ENCODE measurements at regions not wholly inside any gene's neighbourhood (a gene's known extent, or its start where the extent isn't known, plus 50 kb on each side); places are given as distances from the start of the nearest gene placed in this dataset.

GRCh38 chr6:2447931-2448330 lies 202.5 kb upstream of the GMDS start:
- no peak for TF ChIP-seq CTCF (IDR thresholded peaks at IDR 0.05; ENCODE audit: low read depth, low read length, missing control alignments)
- no peak overlapping the region for H3K4me3 ChIP-seq (ENCODE audit: low read depth, low read length)
- in situ Hi-C loops (cut with HindIII; ENCODE audit: low sequenced_read_pairs), result no loop called here
- DNase-seq (ENCODE audit: low read depth), result no peak

GRCh38 chr6:2447318-2447920 lies 202.0 kb upstream of the GMDS start:
- no peak for DNase-seq (ENCODE audit: low read depth)
- in situ Hi-C loops (cut with HindIII; ENCODE audit: low sequenced_read_pairs), result no loop called here
- no peak overlapping the region for H3K4me3 ChIP-seq (ENCODE audit: low read depth, low read length)
- no peak for TF ChIP-seq CTCF (IDR thresholded peaks at IDR 0.05; ENCODE audit: low read depth, low read length, missing control alignments)

- in situ Hi-C loops (cut with HindIII; ENCODE audit: low sequenced_read_pairs), result no loop called here
- no peak for TF ChIP-seq CTCF (IDR thresholded peaks at IDR 0.05; ENCODE audit: low read depth, low read length, missing control alignments)
- H3K4me3 ChIP-seq (ENCODE audit: low read depth, low read length), result no peak overlapping the region
- DNase-seq (ENCODE audit: low read depth), result no peak
These were observed 196.4 kb upstream of the GMDS start for GRCh38 chr6:2441601-2442475.

- in situ Hi-C loops (cut with HindIII; ENCODE audit: low sequenced_read_pairs), result no loop called here
- H3K4me3 ChIP-seq (ENCODE audit: low read depth, low read length), result no peak overlapping the region
- no peak for DNase-seq (ENCODE audit: low read depth)
- no peak for TF ChIP-seq CTCF (IDR thresholded peaks at IDR 0.05; ENCODE audit: low read depth, low read length, missing control alignments)
These were observed 195.1 kb upstream of the GMDS start for GRCh38 chr6:2440516-2440915.

- in situ Hi-C loops (cut with HindIII; ENCODE audit: low sequenced_read_pairs), result no loop called here
- DNase-seq (ENCODE audit: low read depth), result no peak
- no peak overlapping the region for H3K4me3 ChIP-seq (ENCODE audit: low read depth, low read length)
- no peak for TF ChIP-seq CTCF (IDR thresholded peaks at IDR 0.05; ENCODE audit: low read depth, low read length, missing control alignments)
These were observed 194.2 kb upstream of the GMDS start for GRCh38 chr6:2439632-2440031.

GRCh38 chr6:2439082-2439481 lies 193.7 kb upstream of the GMDS start:
- no peak for DNase-seq (ENCODE audit: low read depth)
- no peak overlapping the region for H3K4me3 ChIP-seq (ENCODE audit: low read depth, low read length)
- no peak for TF ChIP-seq CTCF (IDR thresholded peaks at IDR 0.05; ENCODE audit: low read depth, low read length, missing control alignments)
- in situ Hi-C loops (cut with HindIII; ENCODE audit: low sequenced_read_pairs), result no loop called here

Measured in astrocyte of the cerebellum (primary cell).